22Rv1 (cell line): ENCODE measurements at regions not wholly inside any gene's neighbourhood (a gene's known extent, or its start where the extent isn't known, plus 50 kb on each side); places are given as distances from the start of the nearest gene placed in this dataset.

Source experiments
- H3K27ac ChIP-seq: fragments of 450-650 bp; 2 replicates; pipeline ENCODE4 v1.5.1; 2017
- ZFX ChIP-seq: fragments of 450-650 bp; IDR thresholded peaks from 2 replicates; pipeline ENCODE4 v1.6.1; 2017; ENCODE audit warnings: antibody characterized with exemption, borderline replicate concordance
- TF ChIP-seq, protein P1 (sequence below): fragments of 450-650 bp; IDR thresholded peaks from 2 replicates; pipeline ENCODE4 v1.5.1; 2017; ENCODE audit warnings: mild to moderate bottlenecking

DNA sequence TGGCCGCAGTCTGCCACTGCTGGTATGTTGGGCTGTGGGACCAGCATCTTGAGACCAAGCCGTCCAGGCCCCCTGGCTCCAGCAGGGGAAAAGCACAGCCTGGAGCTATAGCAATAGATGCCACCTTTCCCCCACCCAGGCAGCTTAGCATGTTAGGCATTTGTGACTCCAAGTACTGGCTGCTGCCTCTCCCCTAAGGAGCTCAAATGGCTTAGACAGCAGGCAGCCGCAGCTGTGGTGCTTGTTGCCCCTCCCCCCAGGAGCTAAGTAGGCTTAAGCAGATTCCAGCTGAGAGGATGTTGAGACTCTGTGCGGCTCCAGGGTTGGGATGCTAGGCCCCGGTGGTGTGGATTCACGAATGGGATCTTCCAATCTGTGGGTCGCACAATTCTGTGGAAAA lies 88.8 kb upstream of the ANKFN1 start:
- H3K27ac ChIP-seq = no peak overlapping the region
- TF ChIP-seq, protein P1, sequence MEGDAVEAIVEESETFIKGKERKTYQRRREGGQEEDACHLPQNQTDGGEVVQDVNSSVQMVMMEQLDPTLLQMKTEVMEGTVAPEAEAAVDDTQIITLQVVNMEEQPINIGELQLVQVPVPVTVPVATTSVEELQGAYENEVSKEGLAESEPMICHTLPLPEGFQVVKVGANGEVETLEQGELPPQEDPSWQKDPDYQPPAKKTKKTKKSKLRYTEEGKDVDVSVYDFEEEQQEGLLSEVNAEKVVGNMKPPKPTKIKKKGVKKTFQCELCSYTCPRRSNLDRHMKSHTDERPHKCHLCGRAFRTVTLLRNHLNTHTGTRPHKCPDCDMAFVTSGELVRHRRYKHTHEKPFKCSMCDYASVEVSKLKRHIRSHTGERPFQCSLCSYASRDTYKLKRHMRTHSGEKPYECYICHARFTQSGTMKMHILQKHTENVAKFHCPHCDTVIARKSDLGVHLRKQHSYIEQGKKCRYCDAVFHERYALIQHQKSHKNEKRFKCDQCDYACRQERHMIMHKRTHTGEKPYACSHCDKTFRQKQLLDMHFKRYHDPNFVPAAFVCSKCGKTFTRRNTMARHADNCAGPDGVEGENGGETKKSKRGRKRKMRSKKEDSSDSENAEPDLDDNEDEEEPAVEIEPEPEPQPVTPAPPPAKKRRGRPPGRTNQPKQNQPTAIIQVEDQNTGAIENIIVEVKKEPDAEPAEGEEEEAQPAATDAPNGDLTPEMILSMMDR = no peak
- no peak for TF ChIP-seq ZFX

DNA sequence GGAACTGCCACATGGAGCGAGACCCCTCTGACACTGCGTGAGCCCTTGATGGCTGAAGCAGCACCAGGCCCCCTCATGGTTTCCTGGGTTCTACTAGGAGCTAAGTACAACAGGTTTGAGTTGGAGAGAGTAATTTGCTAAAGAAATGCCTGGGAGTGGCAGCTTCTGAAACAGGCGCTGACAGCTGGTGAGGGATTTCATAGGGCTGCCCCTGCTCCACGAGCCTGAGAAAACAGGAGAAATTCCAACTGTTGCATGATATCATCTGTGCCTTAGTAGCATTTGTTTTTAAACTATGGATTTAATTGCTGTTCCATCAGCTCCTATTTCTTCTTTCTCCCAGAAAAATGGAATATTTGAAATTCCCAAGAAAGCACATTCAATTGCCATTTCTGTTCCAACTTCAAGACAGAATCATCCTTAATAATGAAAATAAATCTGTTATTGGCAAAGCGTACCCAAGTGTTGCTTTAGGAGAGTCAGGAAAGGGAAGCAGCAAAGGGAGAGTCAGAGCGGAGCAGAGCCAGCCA lies 78.8 kb upstream of the ANKFN1 start:
- TF ChIP-seq, protein P1 = no peak
- no peak for TF ChIP-seq ZFX
- no peak overlapping the region for H3K27ac ChIP-seq

DNA sequence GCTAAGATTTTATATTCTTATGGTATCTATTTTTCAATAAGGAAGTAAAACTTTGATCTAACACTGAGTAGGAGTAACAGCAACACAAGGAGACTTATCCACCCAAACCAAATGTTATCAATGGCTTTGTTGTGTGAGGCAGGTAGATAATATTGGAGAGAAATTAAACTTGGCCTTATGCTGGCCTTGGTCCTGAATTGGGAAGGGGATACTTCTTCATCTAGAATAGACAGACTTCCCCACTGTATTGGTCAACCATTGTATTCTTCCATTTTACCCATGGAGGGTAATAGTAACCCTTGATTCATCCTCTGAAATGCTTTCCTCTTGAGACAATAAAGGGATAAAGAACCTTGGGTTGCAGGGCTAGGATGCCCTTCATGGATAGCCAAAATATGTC lies 76.3 kb upstream of the ANKFN1 start:
- no peak overlapping the region for H3K27ac ChIP-seq
- TF ChIP-seq, protein P1 = no peak
- TF ChIP-seq ZFX = no peak

DNA sequence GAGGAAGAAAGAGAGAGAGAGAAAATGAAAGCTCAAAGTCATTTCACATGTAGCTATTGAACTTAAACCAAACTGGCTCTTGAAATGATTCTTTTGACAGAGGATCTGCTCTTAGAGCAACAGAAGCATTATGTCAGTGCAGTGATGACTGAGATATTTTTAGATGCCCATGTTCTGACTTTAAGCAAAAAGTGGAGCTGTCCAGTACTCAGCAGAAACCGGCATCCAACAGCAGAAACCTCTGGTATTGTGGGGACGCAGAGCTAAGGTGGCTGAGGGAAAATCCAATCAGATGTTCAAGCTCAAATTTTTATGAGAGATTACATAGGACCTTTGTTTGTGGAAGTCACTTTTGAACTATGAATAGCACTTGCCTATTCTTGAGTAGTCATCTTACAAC lies 69.8 kb upstream of the ANKFN1 start:
- H3K27ac ChIP-seq = no peak overlapping the region
- TF ChIP-seq ZFX = no peak
- TF ChIP-seq, protein P1 = no peak

DNA sequence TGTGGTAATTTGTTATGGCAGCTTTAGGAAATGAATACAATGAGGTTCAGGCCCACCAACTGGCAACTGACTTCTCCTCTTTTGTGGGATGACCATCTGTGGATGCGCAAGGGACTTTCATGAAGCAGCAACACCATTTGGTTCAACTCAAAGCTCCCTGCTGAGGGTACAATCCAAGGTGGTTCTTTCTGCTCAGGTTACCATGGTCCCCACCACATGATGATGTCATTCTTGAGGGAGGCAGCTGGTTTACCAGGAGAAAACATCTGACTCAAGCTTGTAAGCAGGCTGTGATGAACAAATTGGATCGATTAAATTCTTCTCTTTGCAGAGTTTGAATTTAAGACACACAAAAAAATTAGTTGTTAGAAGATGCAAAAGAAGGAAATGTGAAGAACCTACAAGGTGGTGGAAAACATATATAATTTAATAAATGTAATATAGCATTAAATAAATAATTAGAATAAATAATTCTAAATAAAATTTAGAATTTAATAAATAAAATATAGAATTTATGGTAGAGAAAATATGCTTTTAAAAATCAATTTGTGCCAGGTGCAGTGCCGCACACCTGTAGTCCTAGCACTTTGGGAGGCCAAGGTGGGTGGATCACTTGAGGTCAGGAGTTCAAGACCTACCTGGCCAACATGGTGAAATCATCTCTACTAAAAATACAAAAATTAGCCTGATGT lies 67.6 kb upstream of the ANKFN1 start:
- H3K27ac ChIP-seq = no peak overlapping the region
- TF ChIP-seq, protein P1 = no peak
- TF ChIP-seq ZFX = no peak

DNA sequence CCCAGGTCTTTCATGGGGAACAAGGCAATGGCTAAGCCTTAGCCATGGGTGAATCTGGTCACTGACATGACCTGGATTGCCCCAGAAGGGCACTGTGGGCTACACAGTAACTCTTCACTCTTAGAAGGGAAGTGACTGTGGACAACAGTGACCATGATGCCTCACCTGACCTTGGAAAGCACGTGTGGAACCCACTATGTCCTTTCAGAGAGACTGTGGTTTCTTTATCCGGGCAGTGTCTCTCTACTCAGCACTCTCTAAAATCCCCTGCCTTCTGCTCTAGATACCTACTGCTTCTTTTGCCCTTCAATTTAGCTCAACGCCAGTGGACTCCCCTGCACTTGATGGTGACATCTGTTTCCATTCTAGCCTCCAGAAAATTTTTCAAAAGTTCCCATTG lies 66.1 kb upstream of the ANKFN1 start:
- no peak overlapping the region for H3K27ac ChIP-seq
- TF ChIP-seq ZFX = no peak
- TF ChIP-seq, protein P1 = no peak

DNA sequence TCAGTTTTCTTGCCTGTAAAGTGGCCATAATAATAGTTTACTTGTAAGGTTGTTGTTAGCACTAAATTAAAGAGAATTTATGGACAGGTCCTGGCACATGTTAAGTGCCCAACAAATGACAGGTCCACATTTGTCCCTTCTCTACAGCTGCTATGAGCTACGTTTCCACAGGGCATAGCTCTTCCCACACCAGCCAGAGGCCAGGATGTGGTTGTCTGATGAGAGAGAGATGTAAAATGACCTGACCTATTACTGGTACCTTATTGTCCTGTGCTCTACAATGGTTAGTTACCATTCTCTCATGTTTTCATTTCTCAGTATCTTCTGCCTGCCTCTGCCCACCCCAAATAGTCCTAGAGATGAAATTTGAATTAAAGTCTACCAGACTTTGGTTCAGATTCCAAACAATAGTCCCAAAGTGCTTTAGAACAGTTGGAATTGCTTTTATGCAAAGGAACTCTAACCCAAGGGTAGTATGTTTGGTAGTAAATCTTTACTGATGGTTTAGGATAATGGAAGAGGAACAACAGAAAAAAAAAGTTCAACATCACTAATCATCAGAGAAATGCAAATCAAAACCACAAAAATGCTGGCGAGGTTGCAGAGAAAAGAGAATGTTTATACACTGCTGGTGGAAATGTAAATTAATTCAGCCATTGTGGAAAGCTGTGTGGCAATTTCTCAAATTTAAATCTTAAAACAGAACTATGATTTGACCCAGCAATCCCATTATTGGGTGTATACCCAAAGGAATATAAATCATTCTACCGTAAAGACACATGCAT lies 57.1 kb upstream of the ANKFN1 start:
- H3K27ac ChIP-seq = no peak overlapping the region
- TF ChIP-seq, protein P1 = no peak
- TF ChIP-seq ZFX = no peak
